Astrocyte (in vitro differentiated cells and primary cell): ENCODE measurements at regions not wholly inside any gene's neighbourhood (a gene's known extent, or its start where the extent isn't known, plus 50 kb on each side); places are given as distances from the start of the nearest gene placed in this dataset.

Experiments used
- DNase-seq: peaks from one replicate; pipeline ENCODE4 v3.0.0-alpha.2; 2010; ENCODE audit warnings: low read depth
- FAIRE-seq: peaks from 2 replicates; lab custom pipeline; 2011; peaks lifted over from hg19 to GRCh38; lab: Jason Lieb, UNC
- H2AFZ ChIP-seq: 2 replicates; pipeline ENCODE4 v1.6.0; 2012; ENCODE audit warnings: low read depth, low read length, inconsistent platforms
- H3K27ac ChIP-seq: 2 replicates; pipeline ENCODE4 v1.5.1; 2011; ENCODE audit warnings: low read depth, low read length, inconsistent platforms
- H3K27me3 ChIP-seq: 2 replicates; pipeline ENCODE4 v1.6.0; 2011; ENCODE audit warnings: low read length, inconsistent platforms; ENCODE audit not compliant: insufficient read depth
- H3K36me3 ChIP-seq: 2 replicates; pipeline ENCODE4 v1.5.1; 2011; ENCODE audit warnings: low read length, inconsistent platforms; ENCODE audit not compliant: insufficient read depth
- H3K4me1 ChIP-seq: 2 replicates; pipeline ENCODE4 v1.5.1; 2011; ENCODE audit warnings: low read length, inconsistent platforms; ENCODE audit not compliant: insufficient read depth
- H3K4me2 ChIP-seq: 2 replicates; pipeline ENCODE4 v1.6.0; 2012; ENCODE audit warnings: low read length, inconsistent platforms
- H3K4me3 ChIP-seq: 2 replicates; pipeline ENCODE4 v1.5.1; 2011; ENCODE audit warnings: low read depth, mild to moderate bottlenecking, low read length, inconsistent platforms; ENCODE audit not compliant: insufficient read depth
- H3K79me2 ChIP-seq: 2 replicates; pipeline ENCODE4 v1.6.0; 2012; ENCODE audit warnings: mild to moderate bottlenecking, low read length, inconsistent platforms; ENCODE audit not compliant: insufficient read depth
- H3K9ac ChIP-seq: 2 replicates; pipeline ENCODE4 v1.6.0; 2012; ENCODE audit warnings: mild to moderate bottlenecking, low read length, inconsistent platforms
- H3K9me3 ChIP-seq: 2 replicates; pipeline ENCODE4 v1.5.1; 2012; ENCODE audit warnings: low read depth, mild to moderate bottlenecking, low read length, inconsistent platforms; ENCODE audit not compliant: insufficient read depth
- H4K20me1 ChIP-seq: 2 replicates; pipeline ENCODE4 v1.6.0; 2012; ENCODE audit warnings: low read length, inconsistent platforms; ENCODE audit not compliant: insufficient read depth
- H3K27ac Mint-ChIP-seq: one replicate; pipeline ENCODE4 v1.8.0; 2021; ENCODE audit warnings: mild to moderate bottlenecking, mixed read lengths; ENCODE audit not compliant: unreplicated experiment
- H3K27me3 Mint-ChIP-seq: one replicate; pipeline ENCODE4 v1.8.0; 2021; ENCODE audit warnings: low read depth, mixed read lengths; ENCODE audit not compliant: unreplicated experiment
- H3K36me3 Mint-ChIP-seq: one replicate; pipeline ENCODE4 v1.8.0; 2021; ENCODE audit warnings: low read depth, mixed read lengths; ENCODE audit not compliant: unreplicated experiment
- H3K4me1 Mint-ChIP-seq: one replicate; pipeline ENCODE4 v1.8.0; 2021; ENCODE audit warnings: low read depth, mixed read lengths; ENCODE audit not compliant: unreplicated experiment
- H3K4me3 Mint-ChIP-seq: one replicate; pipeline ENCODE4 v1.8.0; 2021; ENCODE audit warnings: mild to moderate bottlenecking, moderate library complexity, mixed read lengths; ENCODE audit not compliant: unreplicated experiment
- H3K9me3 Mint-ChIP-seq: one replicate; pipeline ENCODE4 v1.8.0; 2021; ENCODE audit warnings: mild to moderate bottlenecking, mixed read lengths; ENCODE audit not compliant: unreplicated experiment
- EZH2 ChIP-seq: IDR thresholded peaks from 2 replicates; pipeline ENCODE4 v1.6.1; 2012; ENCODE audit warnings: mild to moderate bottlenecking, low read length, inconsistent platforms; ENCODE audit not compliant: insufficient read depth
- TF ChIP-seq, protein P1 (sequence below): IDR thresholded peaks from 2 replicates; pipeline ENCODE4 v1.5.1; 2011; ENCODE audit warnings: low read depth, mild to moderate bottlenecking, inconsistent platforms, low read length, moderate library complexity; ENCODE audit not compliant: insufficient read depth

DNA sequence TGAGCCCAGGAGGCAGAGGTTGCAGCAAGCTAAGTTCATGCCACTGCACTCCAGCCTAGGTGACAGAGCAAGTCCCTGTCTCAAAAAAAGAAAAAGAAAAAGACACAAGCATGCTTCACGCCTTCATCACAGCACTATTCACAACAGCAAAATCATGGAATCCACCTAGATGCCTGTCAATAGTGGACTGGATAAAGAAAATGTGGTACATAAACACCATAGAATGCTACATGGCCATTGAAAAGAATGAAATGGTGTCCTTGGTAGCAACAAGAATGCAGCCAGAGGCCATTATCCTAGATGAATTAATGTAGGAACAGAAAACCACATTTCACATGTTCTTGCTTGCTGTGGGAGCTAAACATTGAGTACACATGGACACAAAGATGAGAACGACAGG, 392.6 kb downstream of the EIPR1 start:
- no peak overlapping the region for H3K4me2 ChIP-seq
- no peak for FAIRE-seq
- no peak overlapping the region for H3K4me3 Mint-ChIP-seq

DNA sequence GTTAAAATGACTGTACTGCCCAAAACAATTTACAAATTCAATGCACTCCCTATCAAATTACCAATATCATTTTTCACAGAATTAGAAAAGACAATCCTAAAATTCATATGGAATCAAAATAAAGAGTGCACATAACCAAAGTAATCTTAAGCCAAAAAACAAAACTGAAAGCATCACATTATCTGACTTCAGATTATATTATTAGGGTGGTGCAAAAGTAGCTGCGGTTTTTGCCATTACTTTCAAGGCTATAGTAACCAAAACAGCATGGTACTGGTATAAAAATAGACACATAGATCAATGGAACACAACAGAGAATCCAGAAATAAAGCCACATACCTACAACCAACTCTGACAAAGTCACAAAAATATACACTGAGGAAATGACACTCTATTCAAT, 396.6 kb downstream of the EIPR1 start:
- no peaks in the 10 kb centered on the region for H3K9me3 Mint-ChIP-seq
- peaks cover 8% of the 10 kb centered on the region for H3K27me3 Mint-ChIP-seq
- H3K4me1 Mint-ChIP-seq, result no peaks in the 10 kb centered on the region
- no peak overlapping the region for H3K4me3 Mint-ChIP-seq
- Histone ChIP-seq H3K9ac (no peak overlapping the region), H3K79me2 (no peaks in the 10 kb centered on the region), H3K27me3 (no peaks in the 10 kb centered on the region), H3K36me3 (no peaks in the 10 kb centered on the region), H3K4me1 (no peaks in the 10 kb centered on the region), H3K4me3 (no peak overlapping the region), H3K27ac (no peak overlapping the region), H4K20me1 (no peaks in the 10 kb centered on the region), H3K9me3 (peaks cover 2% of the 10 kb centered on the region), H3K4me2 (no peak overlapping the region), H2AFZ (no peak overlapping the region)
- no peak for DNase-seq
- FAIRE-seq, result no peak
- no peak overlapping the region for H3K27ac Mint-ChIP-seq
- H3K36me3 Mint-ChIP-seq, result no peaks in the 10 kb centered on the region
- TF ChIP-seq, protein P1, sequence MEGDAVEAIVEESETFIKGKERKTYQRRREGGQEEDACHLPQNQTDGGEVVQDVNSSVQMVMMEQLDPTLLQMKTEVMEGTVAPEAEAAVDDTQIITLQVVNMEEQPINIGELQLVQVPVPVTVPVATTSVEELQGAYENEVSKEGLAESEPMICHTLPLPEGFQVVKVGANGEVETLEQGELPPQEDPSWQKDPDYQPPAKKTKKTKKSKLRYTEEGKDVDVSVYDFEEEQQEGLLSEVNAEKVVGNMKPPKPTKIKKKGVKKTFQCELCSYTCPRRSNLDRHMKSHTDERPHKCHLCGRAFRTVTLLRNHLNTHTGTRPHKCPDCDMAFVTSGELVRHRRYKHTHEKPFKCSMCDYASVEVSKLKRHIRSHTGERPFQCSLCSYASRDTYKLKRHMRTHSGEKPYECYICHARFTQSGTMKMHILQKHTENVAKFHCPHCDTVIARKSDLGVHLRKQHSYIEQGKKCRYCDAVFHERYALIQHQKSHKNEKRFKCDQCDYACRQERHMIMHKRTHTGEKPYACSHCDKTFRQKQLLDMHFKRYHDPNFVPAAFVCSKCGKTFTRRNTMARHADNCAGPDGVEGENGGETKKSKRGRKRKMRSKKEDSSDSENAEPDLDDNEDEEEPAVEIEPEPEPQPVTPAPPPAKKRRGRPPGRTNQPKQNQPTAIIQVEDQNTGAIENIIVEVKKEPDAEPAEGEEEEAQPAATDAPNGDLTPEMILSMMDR, result no peak
- no peak for TF ChIP-seq EZH2

More for the DNA sequence above, 392.6 kb downstream of the EIPR1 start:
- no peak for TF ChIP-seq EZH2
- TF ChIP-seq, protein P1, result no peak
- DNase-seq, result no peak
- no peak overlapping the region for H3K27ac Mint-ChIP-seq
- H3K36me3 Mint-ChIP-seq, result no peaks in the 10 kb centered on the region
- no peaks in the 10 kb centered on the region for H3K27me3 ChIP-seq
- no peaks in the 10 kb centered on the region for H4K20me1 ChIP-seq
- H3K4me3 ChIP-seq, result no peak overlapping the region
- no peak overlapping the region for H2AFZ ChIP-seq
- no peak overlapping the region for H3K9ac ChIP-seq
- H3K27me3 Mint-ChIP-seq, result peaks cover 5% of the 10 kb centered on the region
- peaks cover 1% of the 10 kb centered on the region for H3K9me3 Mint-ChIP-seq
- no peaks in the 10 kb centered on the region for H3K9me3 ChIP-seq
- H3K4me1 Mint-ChIP-seq, result no peaks in the 10 kb centered on the region
- H3K36me3 ChIP-seq, result no peaks in the 10 kb centered on the region
- H3K27ac ChIP-seq, result no peak overlapping the region
- no peaks in the 10 kb centered on the region for H3K4me1 ChIP-seq
- H3K79me2 ChIP-seq, result no peaks in the 10 kb centered on the region

DNA sequence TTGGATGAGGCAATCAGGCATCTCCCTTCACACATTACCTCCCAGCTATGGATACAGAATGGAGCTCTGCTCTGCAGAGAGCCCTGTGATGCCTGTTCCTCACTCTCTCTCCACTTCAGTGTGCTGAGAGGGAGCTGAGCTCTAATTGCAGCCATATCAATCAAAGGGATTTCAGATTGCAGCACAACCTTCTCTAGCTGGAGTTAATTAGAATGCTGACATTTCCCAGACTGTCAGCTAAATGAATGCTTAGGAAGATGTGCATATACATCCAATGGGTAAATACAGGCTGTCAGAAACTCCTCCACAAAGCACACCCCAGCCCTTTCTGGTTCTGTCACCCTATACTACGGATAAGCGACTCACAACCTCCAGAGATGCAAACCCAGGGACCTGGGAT, 402.6 kb downstream of the EIPR1 start:
- Mint-ChIP-seq H3K4me3 (no peak overlapping the region), H3K36me3 (no peaks in the 10 kb centered on the region), H3K27me3 (peaks cover 14% of the 10 kb centered on the region), H3K9me3 (peaks cover 2% of the 10 kb centered on the region), H3K27ac (no peak overlapping the region), H3K4me1 (no peaks in the 10 kb centered on the region)
- FAIRE-seq, result no peak
- H3K9me3 ChIP-seq, result peaks cover 4% of the 10 kb centered on the region
- no peaks in the 10 kb centered on the region for H3K4me1 ChIP-seq
- no peaks in the 10 kb centered on the region for H3K27me3 ChIP-seq
- H3K4me2 ChIP-seq, result no peak overlapping the region
- no peaks in the 10 kb centered on the region for H3K79me2 ChIP-seq
- no peak for DNase-seq
- H3K27ac ChIP-seq, result no peak overlapping the region
- H4K20me1 ChIP-seq, result no peaks in the 10 kb centered on the region
- H3K9ac ChIP-seq, result no peak overlapping the region
- TF ChIP-seq EZH2, result no peak
- TF ChIP-seq, protein P1, result no peak
- H3K36me3 ChIP-seq, result no peaks in the 10 kb centered on the region
- H3K4me3 ChIP-seq, result no peak overlapping the region
- H2AFZ ChIP-seq, result no peak overlapping the region
